ENCODE measurements at regions not wholly inside any gene's neighbourhood (a gene's known extent, or its start where the extent isn't known, plus 50 kb on each side); places are given as distances from the start of the nearest gene placed in this dataset.

DNA sequence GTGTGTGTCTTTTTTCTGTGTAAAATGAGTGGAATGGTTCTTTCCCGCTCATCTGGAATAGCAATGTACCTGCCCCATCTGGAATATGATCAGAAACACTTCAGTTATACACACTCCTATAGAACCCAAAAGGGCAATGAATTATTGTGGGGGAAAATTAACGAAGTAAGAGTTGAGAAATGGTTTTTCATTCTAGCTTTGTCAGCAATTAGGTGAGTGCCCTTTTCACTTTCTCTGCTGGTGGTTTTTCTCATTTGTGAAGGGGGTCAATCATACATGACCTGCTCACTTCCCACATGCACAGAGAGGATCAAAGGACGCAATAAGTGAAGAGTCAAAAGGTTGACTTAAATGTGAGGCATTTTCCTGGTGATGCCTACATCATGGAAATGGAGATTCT, 168.0 kb downstream of the HS3ST3B1 start:
- Histone ChIP-seq H3K27me3 (ENCODE audit: control insufficient read depth in 2 of 2, insufficient read depth in 2 of 2, low read length in 2 of 2) (no peaks in the 10 kb centered on the region), H4K20me1 (replicated peaks; ENCODE audit: control insufficient read depth, insufficient read depth, low read length) (no peaks in the 10 kb centered on the region), H3K4me3 (no peak overlapping the region), H2AFZ (ENCODE audit: low read depth, low read length) (no peak overlapping the region), H3K4me2 (ENCODE audit: insufficient read depth, low read length) (no peak overlapping the region), H3K9me1 (ENCODE audit: control insufficient read depth, insufficient read depth, low read length) (no peaks in the 10 kb centered on the region), H3K27ac (ENCODE audit: extremely low read depth, low read depth, low read length) (no peak overlapping the region), H3K9me3 (replicated peaks; ENCODE audit: control insufficient read depth, insufficient read depth, low read depth, low read length) (no peaks in the 10 kb centered on the region), H3K9ac (ENCODE audit: insufficient read depth in 1 of 2, low read depth in 2 of 2, low read length in 2 of 2) (no peak overlapping the region), H3K36me3 (ENCODE audit: control insufficient read depth, insufficient read depth, low read length) (no peaks in the 10 kb centered on the region), H3K4me1 (replicated peaks in 1 of 2; ENCODE audit: control insufficient read depth in 2 of 2, insufficient read depth in 2 of 2, low read length in 2 of 2) (no peaks in the 10 kb centered on the region), H3K79me2 (ENCODE audit: control insufficient read depth, insufficient read depth, low read length) (no peaks in the 10 kb centered on the region)
- BruUV-seq (replicated peaks) = no TSS peak
- FAIRE-seq = no peak
- no peak for ATAC-seq
- POLR2A ChIA-PET = no interaction called here
- intact Hi-C loops (cut with micrococcal nuclease) (no loop called here), in situ Hi-C loops (cut with MboI) (no loop called here)
- 6% methylated on average over 3 of the region's 3 CpGs for WGBS (ENCODE audit: insufficient coverage, low coverage, missing lambda C conversion rate)
- TF ChIP-seq, protein P1, sequence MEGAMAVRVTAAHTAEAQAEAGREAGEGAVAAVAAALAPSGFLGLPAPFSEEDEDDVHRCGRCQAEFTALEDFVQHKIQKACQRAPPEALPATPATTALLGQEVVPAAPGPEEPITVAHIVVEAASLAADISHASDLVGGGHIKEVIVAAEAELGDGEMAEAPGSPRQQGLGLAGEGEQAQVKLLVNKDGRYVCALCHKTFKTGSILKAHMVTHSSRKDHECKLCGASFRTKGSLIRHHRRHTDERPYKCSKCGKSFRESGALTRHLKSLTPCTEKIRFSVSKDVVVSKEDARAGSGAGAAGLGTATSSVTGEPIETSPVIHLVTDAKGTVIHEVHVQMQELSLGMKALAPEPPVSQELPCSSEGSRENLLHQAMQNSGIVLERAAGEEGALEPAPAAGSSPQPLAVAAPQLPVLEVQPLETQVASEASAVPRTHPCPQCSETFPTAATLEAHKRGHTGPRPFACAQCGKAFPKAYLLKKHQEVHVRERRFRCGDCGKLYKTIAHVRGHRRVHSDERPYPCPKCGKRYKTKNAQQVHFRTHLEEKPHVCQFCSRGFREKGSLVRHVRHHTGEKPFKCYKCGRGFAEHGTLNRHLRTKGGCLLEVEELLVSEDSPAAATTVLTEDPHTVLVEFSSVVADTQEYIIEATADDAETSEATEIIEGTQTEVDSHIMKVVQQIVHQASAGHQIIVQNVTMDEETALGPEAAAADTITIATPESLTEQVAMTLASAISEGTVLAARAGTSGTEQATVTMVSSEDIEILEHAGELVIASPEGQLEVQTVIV (CRISPR knock-in tag; IDR thresholded peaks at IDR 0.05; ENCODE audit: borderline replicate concordance) = no peak
- no peak for TF ChIP-seq NR4A1 (CRISPR knock-in tag; IDR thresholded peaks at IDR 0.05)
- no peak for TF ChIP-seq NR4A1 (tag; IDR thresholded peaks at IDR 0.05)
- CTCF ChIA-PET (ENCODE audit: low intra/inter-chr PET ratio) = no interaction called here
- DNase-seq (ENCODE audit: extremely low read depth in 1 of 4, low spot score in 3 of 4) = no peak

DNA sequence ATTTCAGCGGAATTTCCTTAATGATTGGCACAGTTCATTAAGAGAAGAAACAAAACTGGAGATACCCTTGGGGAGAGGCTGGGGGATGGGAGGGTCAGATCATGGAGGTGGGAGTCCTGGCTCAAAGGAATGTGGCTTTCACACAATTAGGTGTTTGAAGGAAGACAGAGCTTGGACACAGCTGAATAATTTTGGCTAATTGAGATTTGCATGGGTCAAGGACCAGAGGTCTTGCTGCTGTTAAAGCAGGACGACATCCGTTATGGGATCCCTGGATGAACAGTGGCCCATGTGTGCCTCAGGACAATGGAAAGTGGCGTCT, 160.3 kb downstream of the HS3ST3B1 start:
- no peak overlapping the region for H3K4me3 ChIP-seq
- intact Hi-C loops (cut with micrococcal nuclease) (no loop called here), in situ Hi-C loops (cut with MboI) (no loop called here)
- BruUV-seq (replicated peaks) = no TSS peak
- POLR2A ChIA-PET = no interaction called here
- H3K79me2 ChIP-seq (ENCODE audit: control insufficient read depth, insufficient read depth, low read length) = no peaks in the 10 kb centered on the region
- H3K9me3 ChIP-seq (replicated peaks; ENCODE audit: control insufficient read depth, insufficient read depth, low read depth, low read length) = no peaks in the 10 kb centered on the region
- WGBS (ENCODE audit: insufficient coverage, low coverage, missing lambda C conversion rate) = 0% methylated on average over 4 of the region's 4 CpGs
- no peak overlapping the region for H3K27ac ChIP-seq (ENCODE audit: extremely low read depth, low read depth, low read length)
- no peak for ATAC-seq
- TF ChIP-seq TAF15 (IDR thresholded peaks at IDR 0.05; ENCODE audit: low read depth, low read length) = no peak
- TF ChIP-seq ZNF347 (CRISPR knock-in tag; IDR thresholded peaks at IDR 0.05; ENCODE audit: low read depth) = no peak
- TF ChIP-seq YBX1 (IDR thresholded peaks at IDR 0.05) = no peak
- no peak for TF ChIP-seq MBD2 (IDR thresholded peaks at IDR 0.05; ENCODE audit: borderline replicate concordance, low read depth)
- TF ChIP-seq SLC30A9 (CRISPR knock-in tag; IDR thresholded peaks at IDR 0.05) = no peak
- no peak for TF ChIP-seq POLR2AphosphoS5 (IDR thresholded peaks at IDR 0.05; ENCODE audit: control insufficient read depth, insufficient read depth, low read depth, low read length)
- FAIRE-seq = no peak
- peaks cover 0 to 11% of the 10 kb centered on the region in 2 experiments; a peak in 1 of 5 replicates for H3K27me3 ChIP-seq (ENCODE audit: control insufficient read depth in 2 of 2, insufficient read depth in 2 of 2, low read length in 2 of 2)
- H3K36me3 ChIP-seq (ENCODE audit: control insufficient read depth, insufficient read depth, low read length) = no peaks in the 10 kb centered on the region
- no peak overlapping the region for H3K4me2 ChIP-seq (ENCODE audit: insufficient read depth, low read length)
- H2AFZ ChIP-seq (ENCODE audit: low read depth, low read length) = no peak overlapping the region
- H3K9ac ChIP-seq (ENCODE audit: insufficient read depth in 1 of 2, low read depth in 2 of 2, low read length in 2 of 2) = no peak overlapping the region
- no peak for DNase-seq (ENCODE audit: extremely low read depth in 1 of 4, low spot score in 3 of 4)
- no peaks in the 10 kb centered on the region for H3K4me1 ChIP-seq (replicated peaks in 1 of 2; ENCODE audit: control insufficient read depth in 2 of 2, insufficient read depth in 2 of 2, low read length in 2 of 2)
- H4K20me1 ChIP-seq (replicated peaks; ENCODE audit: control insufficient read depth, insufficient read depth, low read length) = no peaks in the 10 kb centered on the region
- no peaks in the 10 kb centered on the region for H3K9me1 ChIP-seq (ENCODE audit: control insufficient read depth, insufficient read depth, low read length)
- CTCF ChIA-PET (ENCODE audit: low intra/inter-chr PET ratio) = no interaction called here
